GM19397 (cell line): ENCODE measurements at regions not wholly inside any gene's neighbourhood (a gene's known extent, or its start where the extent isn't known, plus 50 kb on each side); places are given as distances from the start of the nearest gene placed in this dataset.

Experiments used
- ATAC-seq: cut with Tn5 transposase; IDR thresholded peaks from one replicate; pipeline ENCODE4 v1.9.1; 2021; ENCODE audit warnings: mild to moderate bottlenecking, moderate library complexity; ENCODE audit not compliant: unreplicated experiment

DNA sequence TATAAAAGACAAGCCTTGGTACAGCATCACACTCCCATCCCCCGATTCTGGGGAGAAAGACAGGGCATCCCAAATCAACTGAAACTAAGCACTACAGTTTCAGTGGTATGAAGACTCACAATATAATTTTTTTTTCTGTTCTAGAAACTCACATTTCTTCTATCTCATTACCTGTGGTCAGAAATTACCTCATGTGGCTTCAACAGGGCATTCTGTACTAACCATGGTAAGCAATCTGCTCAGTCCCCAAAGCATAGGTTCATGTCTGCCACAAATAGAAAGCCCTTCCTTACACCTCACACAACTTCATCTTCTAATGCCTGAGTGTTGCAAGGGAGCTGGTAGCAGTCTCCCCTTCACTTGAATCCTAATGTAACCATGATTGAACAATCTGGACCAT is 147.4 kb upstream of the POU2AF2 start:
- peak; percentile 55 for ATAC-seq

DNA sequence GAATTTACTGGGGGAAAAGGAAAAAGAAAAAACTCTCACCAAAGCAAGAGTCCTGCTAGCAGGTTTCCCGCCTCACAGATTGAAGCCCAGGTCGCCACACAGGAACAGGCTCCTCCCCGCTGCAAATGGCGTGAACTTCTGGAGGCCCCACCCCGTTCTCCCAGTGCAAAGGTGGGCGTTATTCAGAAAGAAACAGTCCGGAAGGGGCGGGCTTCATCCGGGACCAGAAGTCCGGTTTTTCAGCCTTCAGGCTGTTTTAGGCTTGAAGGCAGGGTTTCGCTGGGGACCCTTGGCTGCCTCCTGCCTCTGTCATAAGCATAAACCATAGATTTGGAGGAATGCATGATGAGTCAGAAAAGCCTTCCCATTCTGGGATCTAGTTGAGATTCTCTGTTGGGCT is 148.3 kb upstream of the POU2AF2 start:
- no peak for ATAC-seq

DNA sequence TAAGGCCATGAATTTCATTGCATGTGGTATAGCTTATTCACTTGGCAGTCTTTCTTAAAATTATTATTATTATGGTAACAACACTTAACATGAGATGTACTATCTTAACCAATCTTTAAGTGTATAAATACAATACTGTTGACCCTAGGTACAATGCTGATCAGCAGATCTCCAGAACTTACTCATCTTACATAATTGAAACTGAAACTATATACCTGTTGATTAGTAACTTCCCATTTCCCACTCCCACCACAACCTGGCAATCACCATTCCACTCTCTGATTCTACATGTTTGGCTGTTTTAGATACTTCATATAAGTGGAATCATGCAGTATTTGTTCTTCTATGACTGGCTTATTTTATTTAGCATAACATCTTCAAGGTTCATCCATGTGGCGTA is 150.2 kb upstream of the POU2AF2 start:
- ATAC-seq = no peak

DNA sequence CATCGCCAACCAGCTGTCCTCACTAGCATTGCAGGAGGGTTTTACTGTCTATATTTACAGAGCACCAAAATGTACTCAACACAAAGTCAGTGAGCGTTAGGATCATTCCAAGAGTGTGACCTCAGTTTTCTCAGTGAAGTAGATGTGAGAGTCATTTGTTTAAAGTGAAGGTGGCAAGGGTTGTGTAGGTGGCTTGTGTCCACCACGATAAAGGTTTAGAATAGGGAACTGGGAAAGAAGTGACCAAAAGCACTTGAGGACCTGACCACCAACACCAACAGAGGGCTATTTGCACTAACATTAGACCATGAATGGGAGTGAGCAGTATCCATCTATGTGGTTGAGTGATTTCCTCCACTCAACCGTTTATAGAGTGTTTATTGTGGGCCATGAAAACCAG is 152.5 kb upstream of the POU2AF2 start:
- no peak for ATAC-seq

DNA sequence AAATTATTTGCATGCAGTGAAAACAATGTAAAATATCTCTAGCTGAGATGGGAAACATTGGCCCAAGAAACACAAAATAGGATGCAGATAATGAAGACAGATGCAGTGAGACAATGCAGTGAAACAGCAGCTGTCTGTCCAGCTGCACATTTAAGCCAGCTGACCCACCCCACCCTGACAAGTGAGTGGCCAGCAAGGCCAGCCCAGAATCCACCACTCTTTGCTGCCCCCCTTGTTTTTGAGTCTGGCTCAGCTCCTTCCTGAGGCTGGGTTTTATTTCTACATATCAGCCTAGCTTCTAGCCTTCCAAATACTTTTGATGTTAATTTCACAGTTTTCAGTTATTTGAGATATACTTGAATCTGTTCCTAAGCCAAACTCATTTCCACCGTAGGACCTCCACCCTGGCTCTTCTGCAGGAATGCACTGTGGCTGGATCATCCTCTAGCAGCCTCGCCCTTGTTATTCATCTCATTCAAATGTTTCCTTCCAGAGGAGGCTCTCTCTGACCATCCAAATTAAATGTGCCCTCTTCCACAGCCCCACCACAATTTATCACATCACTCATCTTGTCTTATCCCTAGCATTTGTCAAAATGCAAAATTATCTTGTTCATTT is 154.1 kb upstream of the POU2AF2 start:
- no peak for ATAC-seq

DNA sequence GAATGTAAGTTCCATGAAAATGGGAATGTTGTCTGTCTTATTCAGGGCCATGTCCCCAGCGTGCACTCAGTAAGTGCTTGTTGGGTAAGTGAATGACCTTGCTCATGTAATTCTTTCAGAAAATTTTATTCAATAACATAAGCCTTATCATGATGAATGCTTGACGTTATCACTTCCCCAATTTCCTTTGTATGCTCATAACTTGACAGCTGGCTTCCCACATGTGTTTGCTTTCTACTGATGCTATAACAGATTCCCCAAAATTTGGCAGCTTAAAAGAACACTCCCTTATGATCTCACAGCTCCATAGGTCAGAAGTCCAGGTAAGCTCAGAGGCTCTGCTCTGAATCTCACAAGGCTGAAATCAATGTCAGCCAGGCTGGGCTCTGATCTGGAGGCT is 155.8 kb upstream of the POU2AF2 start:
- ATAC-seq = no peak

DNA sequence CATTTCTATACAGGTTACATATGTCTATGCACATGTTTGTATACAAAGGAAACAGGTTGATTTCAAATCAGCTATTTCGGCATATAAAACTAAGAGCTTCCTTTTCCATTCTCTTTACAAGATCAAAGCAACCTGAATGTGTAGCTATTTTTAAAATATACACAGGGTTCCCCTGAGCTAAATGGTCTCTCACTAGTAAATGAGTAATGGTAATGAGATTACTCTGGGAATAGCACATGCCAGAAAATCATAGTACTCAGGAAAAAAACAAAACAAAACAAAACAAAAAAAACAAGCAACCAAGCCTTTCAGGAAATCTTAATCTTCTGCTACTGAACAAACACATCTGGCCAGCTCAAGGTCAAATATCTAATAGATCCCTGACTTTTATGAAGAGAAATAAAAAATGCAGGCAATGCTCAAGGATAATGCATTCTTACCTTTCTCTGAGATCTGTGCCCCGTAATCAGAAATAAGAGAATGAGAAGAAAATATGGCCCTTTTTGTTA is 156.6 kb upstream of the POU2AF2 start:
- no peak for ATAC-seq

DNA sequence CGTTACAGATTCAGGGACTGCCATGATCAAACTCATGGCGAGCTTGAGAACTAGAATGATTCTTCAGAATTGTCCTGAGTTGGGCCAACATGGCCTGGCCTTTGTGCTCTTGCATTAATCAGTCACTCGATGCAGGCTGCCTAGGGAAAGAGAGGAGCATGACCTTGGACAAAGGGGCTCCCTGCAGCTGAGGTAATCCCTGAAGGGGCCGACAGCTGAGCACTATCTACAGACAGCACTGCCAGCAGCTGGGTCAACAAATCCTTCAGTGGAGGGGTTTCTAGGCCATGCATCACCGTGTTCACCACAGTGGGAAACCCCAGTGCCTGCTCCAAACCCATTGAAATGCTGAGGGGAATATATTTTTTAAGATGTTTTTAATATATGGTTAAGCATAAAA is 159.5 kb upstream of the POU2AF2 start:
- no peak for ATAC-seq

DNA sequence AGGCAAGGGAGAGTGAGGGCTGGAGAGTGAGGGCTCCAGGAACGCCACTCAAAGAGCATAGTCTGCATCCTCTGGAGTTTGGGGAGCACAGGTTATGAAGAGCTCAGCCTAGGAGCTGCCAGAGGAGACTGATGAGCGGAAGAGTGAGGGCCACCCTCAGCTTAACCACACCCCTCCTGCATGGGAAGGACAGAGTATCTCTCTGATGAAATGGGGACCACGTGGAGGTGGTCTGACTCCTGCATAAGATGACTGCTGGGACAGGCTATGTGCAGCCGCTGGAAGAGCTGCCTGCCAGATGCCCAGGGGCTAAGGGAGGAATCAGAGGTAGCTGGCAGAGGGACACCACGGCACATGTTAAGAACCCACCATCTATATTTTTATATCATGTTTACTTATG is 162.9 kb upstream of the POU2AF2 start:
- no peak for ATAC-seq

DNA sequence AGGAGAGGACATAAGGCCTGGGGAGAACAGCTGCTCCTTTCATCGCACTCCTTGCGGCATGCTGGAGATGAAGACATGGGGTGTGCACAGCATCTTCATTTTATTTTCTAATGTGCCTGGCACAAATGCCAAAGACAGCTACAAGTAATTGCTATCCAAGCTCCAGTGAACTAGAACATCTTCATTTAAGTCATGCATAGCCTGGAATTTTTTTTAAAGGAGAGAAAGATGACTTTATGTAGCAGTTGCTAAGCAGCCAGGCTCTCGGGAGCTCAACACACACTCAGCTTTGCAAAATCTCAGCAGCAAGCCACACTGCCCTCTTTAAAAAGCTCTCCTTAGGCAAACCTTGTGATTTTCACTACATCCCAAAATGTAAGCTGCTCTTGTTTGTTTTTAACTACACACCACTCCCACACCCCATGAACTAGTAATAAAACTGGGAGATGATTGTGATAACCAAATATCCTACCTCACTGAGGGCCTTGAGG is 164.5 kb upstream of the POU2AF2 start:
- no peak for ATAC-seq

DNA sequence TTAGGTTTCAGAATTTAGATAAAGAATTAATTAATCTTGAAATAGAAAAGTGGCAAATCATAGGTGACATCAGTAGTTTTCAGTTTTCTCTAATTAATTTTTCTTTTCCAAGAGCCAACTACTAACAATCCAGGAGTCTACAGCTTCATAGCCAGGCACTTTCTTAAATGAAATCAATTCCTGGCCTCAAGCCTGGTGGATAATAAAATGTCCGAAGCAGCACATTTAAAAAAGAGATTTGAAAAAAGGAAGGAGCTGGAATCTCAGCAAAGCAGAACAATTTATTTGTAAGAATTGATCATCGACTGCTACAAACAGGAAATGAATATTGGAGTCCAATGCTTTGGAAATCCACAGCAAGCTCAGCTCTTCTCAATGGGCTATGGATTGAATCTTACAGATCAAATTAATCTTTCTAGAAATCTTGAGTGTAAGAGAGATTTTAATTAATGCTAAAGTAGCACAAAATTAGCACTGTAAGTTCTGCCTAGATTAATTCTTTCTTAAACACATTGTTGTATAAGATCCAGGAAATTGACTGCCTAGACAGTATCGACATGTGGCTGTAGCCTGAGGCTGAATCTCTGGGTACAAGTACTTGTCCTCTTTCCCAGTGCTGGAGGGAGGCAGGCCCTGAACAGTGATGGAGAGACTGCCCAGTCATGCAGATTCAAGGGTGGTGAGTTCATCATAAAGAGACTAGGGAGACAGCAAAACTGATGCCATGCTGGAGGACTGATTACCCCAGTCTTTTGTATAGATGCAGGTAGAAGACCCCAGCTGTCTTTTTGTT is 167.8 kb upstream of the POU2AF2 start:
- no peak for ATAC-seq

DNA sequence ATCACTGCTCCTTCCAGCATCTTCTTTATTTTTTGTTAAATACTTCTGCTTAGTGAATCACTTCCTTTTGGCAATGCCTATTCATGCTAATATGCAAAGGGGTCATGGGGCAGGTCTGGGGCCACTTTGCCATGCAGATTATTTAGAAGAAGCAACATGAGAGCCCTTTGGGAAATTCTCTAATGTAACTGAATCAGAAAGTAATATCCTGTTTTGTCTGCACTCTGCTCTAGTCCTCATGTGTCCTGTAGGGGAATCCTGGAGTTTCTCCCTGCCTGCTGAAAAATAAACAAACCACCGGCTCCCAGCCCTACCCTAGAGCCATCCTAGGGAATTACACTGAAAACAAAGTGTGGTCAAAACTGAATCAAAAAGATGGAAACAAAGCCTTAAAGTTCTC is 176.5 kb upstream of the POU2AF2 start:
- ATAC-seq = no peak

DNA sequence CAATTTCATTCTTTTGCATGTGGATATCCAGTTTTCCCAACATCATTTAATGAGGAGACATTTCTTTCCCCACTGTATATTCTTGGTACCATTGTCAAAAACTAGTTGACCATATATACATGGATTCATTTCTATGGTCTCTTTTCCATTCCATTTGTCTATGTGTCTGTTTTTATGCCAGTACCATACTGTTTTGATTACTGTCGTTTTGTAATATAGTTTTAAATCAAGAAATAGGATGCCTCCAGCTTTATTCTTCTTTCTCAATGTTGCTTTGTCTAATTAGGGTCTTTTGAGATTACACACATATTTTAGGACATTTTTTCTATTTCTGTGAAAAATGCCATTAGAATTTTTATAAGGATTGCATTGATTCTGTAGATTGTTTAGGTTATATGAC is 177.5 kb upstream of the POU2AF2 start:
- no peak for ATAC-seq

DNA sequence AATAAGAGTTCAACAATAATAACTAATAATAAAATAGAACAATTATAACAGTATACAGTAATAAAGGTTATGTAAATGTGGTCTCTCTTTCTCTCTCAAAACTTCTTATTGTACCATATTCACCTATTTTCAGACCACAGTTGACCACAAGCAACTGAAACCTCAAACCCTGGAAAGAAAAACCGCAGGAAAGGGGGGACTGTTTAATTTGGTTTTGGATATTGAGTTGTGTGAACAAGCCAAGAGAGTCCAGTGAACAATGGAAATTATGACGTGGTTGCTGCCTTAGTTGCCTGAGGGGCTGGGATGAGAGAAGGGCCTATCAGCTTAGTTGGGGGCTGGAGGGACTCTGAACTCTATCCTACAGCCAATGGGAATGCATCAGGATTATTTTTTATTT is 178.7 kb upstream of the POU2AF2 start:
- no peak for ATAC-seq

DNA sequence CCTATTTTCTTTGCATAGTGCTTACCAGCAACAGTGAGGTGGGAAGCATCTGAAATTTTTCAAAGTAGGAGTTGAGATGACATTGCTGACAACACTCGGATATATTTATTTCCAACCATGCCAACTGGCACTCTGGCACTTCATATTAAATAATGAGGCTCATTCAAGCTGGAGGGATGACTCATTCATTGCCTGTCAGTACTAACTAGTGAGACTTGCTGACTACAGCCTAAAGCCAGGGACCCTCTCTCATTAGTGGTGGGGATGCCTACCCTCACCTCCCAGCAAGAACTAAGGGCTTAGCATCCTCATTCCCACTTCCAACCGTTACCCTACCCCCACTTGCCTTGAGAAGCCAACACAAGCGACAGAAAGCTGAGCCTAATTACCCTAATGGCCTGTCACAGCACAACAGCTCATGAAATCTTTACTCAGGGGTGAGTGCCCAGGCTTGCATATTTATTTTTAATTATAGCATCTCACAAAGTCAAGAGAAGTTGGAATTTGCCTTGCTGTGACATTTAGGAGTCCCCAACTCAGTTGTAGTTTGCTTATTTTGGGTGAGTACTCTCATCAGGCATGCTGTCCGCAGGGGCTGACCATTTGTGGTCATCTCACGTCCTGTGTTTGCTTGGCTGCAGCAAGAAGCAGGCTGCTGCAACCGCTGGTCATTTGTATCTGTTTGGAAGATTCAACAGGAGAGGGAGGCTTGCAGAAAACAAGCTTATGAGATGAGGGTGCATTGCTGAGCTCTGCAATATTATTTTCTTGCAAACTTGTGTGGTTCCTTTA is 181.6 kb upstream of the POU2AF2 start:
- no peak for ATAC-seq

DNA sequence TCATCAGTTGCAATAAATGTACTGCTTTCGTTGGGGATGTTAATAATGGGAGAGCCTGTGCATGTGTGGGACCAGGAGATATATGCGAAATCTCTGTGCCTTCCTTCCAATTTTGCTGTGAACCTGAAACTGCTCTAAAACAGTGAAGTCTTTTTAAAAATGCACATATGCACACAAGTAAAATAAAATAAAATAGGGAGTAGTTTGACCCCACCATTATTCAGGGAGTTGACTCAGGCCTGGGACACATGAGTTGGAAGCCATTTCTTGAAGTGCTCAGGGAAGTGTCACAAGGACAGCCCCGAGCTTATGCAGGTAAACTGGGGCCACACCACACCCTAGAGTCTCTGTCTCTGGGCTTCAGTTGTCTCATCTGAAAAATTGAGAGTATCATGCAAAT is 183.1 kb upstream of the POU2AF2 start:
- ATAC-seq = no peak

DNA sequence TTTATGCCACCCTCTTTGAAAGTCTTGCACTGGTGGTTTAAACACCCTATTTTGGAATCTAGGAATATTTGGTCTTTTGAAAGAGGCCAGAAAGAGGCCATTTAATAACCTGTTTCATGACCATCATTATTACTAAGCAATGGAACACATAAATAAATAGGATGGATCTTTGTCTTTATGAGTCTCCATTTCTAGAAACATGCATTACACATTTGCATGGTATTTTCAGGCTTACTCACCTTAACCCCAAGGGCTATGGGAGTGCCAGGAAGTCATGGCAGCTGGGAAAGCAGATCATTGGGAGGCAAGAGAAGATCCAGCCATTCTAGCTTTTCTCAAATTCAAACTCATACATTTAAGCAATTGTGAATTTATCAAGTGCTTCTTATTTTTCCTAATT is 185.8 kb upstream of the POU2AF2 start:
- no peak for ATAC-seq

DNA sequence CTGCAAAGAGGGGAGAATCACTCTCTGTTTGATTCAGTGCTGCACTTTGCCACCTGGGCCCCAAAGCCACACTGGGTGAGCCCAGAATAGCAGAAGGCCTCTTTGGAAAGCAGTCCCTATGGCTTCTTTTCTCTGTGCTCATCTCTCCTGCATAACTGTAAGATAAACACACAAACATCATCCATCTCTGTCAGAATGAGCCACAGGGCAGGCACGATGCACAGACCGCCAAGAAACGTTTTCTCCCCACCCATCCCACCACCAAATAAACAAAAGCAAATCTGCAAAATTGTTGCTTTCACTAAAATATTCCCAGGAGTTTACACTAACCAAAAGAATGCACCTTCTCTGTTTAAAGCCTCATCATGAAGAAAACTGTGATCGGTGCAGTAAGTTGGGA is 196.4 kb upstream of the POU2AF2 start:
- ATAC-seq = no peak

DNA sequence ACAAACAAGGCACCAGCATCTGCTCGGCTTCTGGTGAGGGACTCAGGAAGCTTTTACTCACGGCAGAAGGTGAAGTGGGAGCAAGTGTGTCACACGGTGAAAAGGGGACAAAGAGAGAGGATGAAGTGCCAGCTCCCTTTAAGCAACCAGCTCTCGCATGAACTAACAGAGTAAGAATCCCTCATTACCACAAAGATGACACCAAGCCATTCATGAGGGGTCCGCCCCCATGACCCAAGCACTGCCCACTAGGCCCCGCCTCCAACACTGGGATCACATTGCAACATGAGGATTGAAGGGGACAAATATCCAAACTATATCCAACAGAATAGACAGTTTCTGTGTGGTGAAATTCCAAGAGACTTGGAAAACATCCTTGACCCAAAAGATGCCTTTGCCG is 198.2 kb upstream of the POU2AF2 start:
- ATAC-seq = no peak

DNA sequence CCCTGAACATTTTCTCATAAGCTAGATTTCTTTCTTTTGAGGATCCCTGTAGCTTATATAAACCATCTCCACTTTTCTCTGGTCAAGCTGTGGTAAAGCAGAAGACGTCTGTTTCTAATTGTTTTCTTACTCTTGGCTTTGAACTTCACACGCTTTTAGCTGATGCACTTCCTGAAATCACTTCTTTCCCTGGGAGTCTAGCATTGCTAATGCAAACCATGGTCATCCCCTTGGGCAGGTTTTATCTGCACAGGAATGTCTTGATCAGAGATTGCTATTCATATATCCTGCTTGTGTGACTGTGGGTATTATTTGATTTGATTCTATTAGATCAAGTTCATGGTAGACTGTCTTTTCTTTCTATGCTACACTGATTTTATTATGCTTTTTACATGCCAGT is 199.2 kb upstream of the POU2AF2 start:
- ATAC-seq = no peak

DNA sequence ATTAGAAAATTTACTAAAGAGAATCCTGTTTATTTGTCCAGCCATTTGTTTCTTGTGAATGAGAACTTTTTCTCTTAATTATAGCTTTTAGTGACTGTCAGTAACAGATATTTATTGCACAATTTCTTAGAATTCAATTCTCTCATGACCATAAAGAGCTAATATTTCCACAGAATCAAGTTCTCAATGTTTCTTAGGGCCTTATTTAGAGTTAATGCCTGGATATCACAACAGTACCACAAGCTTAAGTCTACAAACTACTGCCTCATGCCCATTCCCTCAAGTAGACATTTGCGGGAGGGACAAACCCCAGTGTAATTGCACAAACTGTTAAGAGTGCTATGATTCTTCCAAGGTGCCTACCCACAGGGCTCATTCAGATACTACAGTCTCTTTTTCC is 199.7 kb upstream of the POU2AF2 start:
- ATAC-seq = no peak

DNA sequence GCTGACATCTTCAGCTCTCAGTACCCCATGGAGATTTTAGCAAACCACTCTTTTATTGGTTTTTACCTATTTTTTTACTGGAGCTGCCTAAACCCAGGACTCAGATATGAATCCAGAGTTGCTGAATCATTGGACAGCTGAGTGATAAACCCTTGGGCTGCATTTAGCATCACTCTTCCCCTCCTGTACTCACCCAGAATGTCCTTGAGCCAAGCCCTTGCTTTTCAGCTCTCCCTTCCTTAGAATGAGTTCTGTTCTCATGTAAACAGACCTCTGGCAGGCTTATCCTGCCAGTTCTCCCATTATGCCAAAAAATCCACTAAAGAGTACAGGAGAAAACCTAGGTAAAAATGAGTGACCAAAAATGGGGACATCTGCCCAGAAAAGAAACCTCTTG is 200.1 kb upstream of the POU2AF2 start:
- no peak for ATAC-seq
